CD4-positive, alpha-beta memory T cell (primary cell): ENCODE measurements at regions not wholly inside any gene's neighbourhood (a gene's known extent, or its start where the extent isn't known, plus 50 kb on each side); places are given as distances from the start of the nearest gene placed in this dataset.
A peak's percentile ranks its signal among the peaks of the same experiment; 100 is the strongest.

Source experiments
- CTCF ChIA-PET: fragments of 350-600 bp; sonication (Branson Sonifier 250); formaldehyde crosslinking; loops from one replicate; lab custom pipeline; 2021; ENCODE audit warnings: inconsistent platforms; ENCODE audit not compliant: partially characterized antibody; lab: Charles Lee
- POLR2A ChIA-PET: fragments of 350-600 bp; sonication (Branson Sonifier 250); formaldehyde crosslinking; loops from one replicate; lab custom pipeline; 2021; ENCODE audit not compliant: partially characterized antibody; lab: Charles Lee
- DNase-seq, 5 donors: peaks; one replicate each; pipeline versions ENCODE4 v3.0.0 to v3.0.0-alpha.2; 2020 to 2022; ENCODE audit warnings: mixed read lengths in 1 of 5
- H3K27ac ChIP-seq: one replicate; pipeline ENCODE4 v1.7.0; 2013; ENCODE audit warnings: low read depth, low read length
- H3K27me3 ChIP-seq: 2 replicates; pipeline ENCODE4 v1.7.0; 2013; ENCODE audit warnings: mild to moderate bottlenecking, low read length, moderate library complexity; ENCODE audit not compliant: insufficient read depth
- H3K36me3 ChIP-seq: 2 replicates; pipeline ENCODE4 v1.7.0; 2013; ENCODE audit warnings: mild to moderate bottlenecking, low read length, moderate library complexity; ENCODE audit not compliant: insufficient read depth
- H3K4me1 ChIP-seq: 2 replicates; pipeline ENCODE4 v1.7.0; 2013; ENCODE audit warnings: mild to moderate bottlenecking, low read length, moderate library complexity; ENCODE audit not compliant: insufficient read depth
- H3K4me3 ChIP-seq, 2 donors: one replicate each; pipeline ENCODE4 v1.7.0; 2013; ENCODE audit warnings: low read length in 2 of 2, mild to moderate bottlenecking in 1 of 2
- H3K9me3 ChIP-seq, 2 donors: one replicate each; pipeline ENCODE4 v1.7.0; 2013; ENCODE audit warnings: low read length in 2 of 2, control low read depth in 1 of 2; ENCODE audit not compliant: control insufficient read depth in 1 of 2
- H3K27ac Mint-ChIP-seq, 7 donors: one replicate each; pipeline ENCODE4 v1.8.0; 2020 to 2021; ENCODE audit warnings: mixed read lengths in 7 of 7, mild to moderate bottlenecking in 6 of 7, inconsistent platforms in 3 of 7, moderate library complexity in 3 of 7
- H3K27me3 Mint-ChIP-seq, 2 donors: one replicate each; pipeline ENCODE4 v1.8.0; 2020 to 2021; ENCODE audit warnings: mixed read lengths in 2 of 2
- H3K36me3 Mint-ChIP-seq, 2 donors: one replicate each; pipeline ENCODE4 v1.8.0; 2020 to 2021; ENCODE audit warnings: mixed read lengths in 2 of 2, inconsistent platforms in 1 of 2, mild to moderate bottlenecking in 1 of 2
- H3K4me1 Mint-ChIP-seq, 4 donors: one replicate each; pipeline ENCODE4 v1.8.0; 2020 to 2021; ENCODE audit warnings: mixed read lengths in 4 of 4, mild to moderate bottlenecking in 1 of 4
- H3K4me3 Mint-ChIP-seq, 8 donors: one replicate each; pipeline ENCODE4 v1.8.0; 2020 to 2021; ENCODE audit warnings: mixed read lengths in 8 of 8, mild to moderate bottlenecking in 7 of 8, moderate library complexity in 6 of 8, inconsistent platforms in 3 of 8
- H3K9me3 Mint-ChIP-seq, 8 donors: one replicate each; pipeline ENCODE4 v1.8.0; 2020 to 2021; ENCODE audit warnings: mixed read lengths in 8 of 8, mild to moderate bottlenecking in 5 of 8, inconsistent platforms in 3 of 8, moderate library complexity in 1 of 8
- intact Hi-C: fragments of 100-400 bp; cut with micrococcal nuclease; formaldehyde crosslinking; loops from one replicate; pipeline ENCODE4 v1.15.1; 2023

DNA sequence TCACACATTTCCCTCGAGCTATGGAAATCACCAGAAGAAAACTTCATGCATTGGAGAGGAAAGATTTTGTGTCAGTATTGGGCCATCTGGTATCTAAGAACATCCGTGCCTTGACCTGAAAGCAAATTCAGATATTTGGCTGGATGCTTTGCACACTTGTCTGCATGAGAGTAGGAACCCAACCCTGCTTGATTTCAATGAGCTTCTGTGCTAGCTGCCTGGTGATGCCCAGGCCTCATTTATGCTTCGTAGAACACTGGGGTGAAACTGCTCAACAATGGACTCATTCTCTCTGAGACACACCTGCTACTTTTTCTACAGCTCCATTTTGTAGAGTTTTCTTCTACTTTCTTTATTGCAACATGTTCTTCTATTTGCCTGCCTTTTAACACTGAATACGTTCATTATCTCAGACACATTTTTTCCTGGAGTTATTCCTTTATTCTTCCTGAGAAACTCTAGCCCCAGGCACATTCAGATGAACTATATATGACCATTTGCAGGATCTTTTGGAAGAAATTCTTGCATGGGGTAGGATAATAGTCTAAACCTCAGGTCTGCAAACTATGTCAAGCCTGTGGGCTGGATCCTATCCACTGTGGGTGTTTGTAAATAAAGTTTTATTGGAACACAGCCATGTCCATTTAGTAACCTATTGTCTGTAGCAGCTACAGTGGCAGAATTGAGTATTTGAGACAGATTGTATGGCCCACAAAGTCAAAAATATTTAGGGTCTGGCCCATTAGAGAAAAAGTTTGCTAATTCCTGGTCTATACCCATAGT, 83.8 kb upstream of the CLCN4 start:
- intact Hi-C loops: no loop called here
- Histone ChIP-seq H3K9me3 (no peaks in the 10 kb centered on the region), H3K4me3 (no peak overlapping the region), H3K27me3 (no peaks in the 10 kb centered on the region), H3K4me1 (peaks cover 19% of the 10 kb centered on the region), H3K27ac (no peak overlapping the region), H3K36me3 (no peaks in the 10 kb centered on the region)
- no peaks in the 10 kb centered on the region for H3K27me3 Mint-ChIP-seq
- H3K9me3 Mint-ChIP-seq: peaks cover 0 to 2% (median 0%) of the 10 kb centered on the region in 8 donors
- POLR2A ChIA-PET: interaction anchor here (1.7 kb wide), 1 partner anchor 11 kb away, joined by 7 read pairs; no protein-coding TSS in a partner anchor
- H3K4me1 Mint-ChIP-seq: peaks cover 7 to 26% (median 12%) of the 10 kb centered on the region in 4 donors
- no peak overlapping the region for H3K27ac Mint-ChIP-seq
- no peak for DNase-seq
- H3K36me3 Mint-ChIP-seq: peaks cover under 1 to 1% of the 10 kb centered on the region in 2 donors
- no peak overlapping the region for H3K4me3 Mint-ChIP-seq
- CTCF ChIA-PET: interaction anchor here (0.6 to 3.6 kb wide), 3 partner anchors 46 to 1029 kb away, joined by 3 to 22 read pairs (median 3); no protein-coding TSS in a partner anchor

DNA sequence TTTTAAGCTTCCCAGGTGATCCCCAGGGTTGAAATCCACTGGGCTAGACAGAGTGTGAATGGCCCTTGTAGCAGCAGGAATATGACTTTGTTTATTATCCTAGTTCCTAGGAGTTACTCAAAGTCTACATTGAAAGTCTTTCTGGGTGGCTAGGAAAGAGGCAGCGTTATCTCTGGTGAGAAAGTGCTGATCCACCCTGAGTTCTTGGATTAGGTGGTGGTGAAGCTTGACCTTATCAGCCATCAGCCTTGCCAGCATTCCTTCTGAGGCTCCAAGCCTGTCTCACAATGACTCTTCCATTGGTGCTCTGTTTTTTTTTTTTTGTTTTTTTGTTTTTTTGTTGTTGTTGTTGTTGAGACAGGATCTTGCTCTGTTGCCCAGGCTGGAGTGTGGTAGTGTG, 83.1 kb upstream of the CLCN4 start:
- CTCF ChIA-PET: interaction anchor here (0.6 to 3.6 kb wide), 2 partner anchors 45 to 1028 kb away, joined by 3 to 22 read pairs; no protein-coding TSS in a partner anchor
- H3K36me3 ChIP-seq: no peaks in the 10 kb centered on the region
- peaks cover 19% of the 10 kb centered on the region for H3K4me1 ChIP-seq
- DNase-seq: no peak
- peaks cover 0 to 2% (median 0%) of the 10 kb centered on the region in 8 donors for H3K9me3 Mint-ChIP-seq
- H3K36me3 Mint-ChIP-seq: peaks cover 0 to 1% of the 10 kb centered on the region in 2 donors
- POLR2A ChIA-PET: interaction anchor here (1.7 kb wide), 1 partner anchor 10 kb away, joined by 7 read pairs; no protein-coding TSS in a partner anchor
- no peaks in the 10 kb centered on the region for H3K27me3 Mint-ChIP-seq
- no peaks in the 10 kb centered on the region for H3K27me3 ChIP-seq
- H3K27ac ChIP-seq: no peak overlapping the region
- peaks cover 7 to 26% (median 12%) of the 10 kb centered on the region in 4 donors for H3K4me1 Mint-ChIP-seq
- H3K9me3 ChIP-seq: no peaks in the 10 kb centered on the region
- H3K4me3 Mint-ChIP-seq: no peak overlapping the region
- intact Hi-C loops: no loop called here
- H3K27ac Mint-ChIP-seq: no peak overlapping the region
- no peak overlapping the region for H3K4me3 ChIP-seq

DNA sequence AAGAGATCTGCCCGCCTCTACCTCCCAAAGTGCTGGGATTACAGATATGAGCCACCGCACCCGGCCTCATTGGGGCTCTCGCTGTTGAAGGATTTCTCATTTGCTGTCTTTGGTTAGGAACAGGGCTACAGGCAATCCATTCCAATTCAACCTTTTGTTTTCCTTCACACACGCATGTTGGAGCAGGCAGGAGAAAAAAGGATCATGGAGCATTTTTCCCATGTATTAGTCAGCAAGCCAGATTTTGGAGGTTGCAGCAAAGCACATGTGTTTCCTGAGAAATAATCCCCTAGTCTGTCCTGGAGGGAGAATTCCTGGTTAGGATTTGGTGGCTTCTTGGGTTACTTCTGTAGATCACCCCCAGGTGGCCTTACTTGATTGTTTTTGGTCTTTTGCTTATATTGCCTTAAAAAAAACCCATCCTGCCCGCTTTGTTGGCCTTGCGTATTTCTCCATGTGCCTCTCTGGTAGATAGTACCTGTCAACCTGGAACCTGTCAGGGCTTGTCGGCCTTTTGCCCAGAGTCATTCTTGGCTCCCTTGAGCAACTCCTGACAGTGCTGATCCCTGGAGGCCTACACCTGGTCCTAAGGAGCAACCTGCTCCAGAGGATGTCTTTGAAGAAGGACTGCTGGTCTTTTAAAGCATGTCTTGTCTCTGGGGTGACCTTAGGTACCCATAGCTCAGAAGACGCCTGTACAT, 82.4 kb upstream of the CLCN4 start:
- no peak overlapping the region for H3K4me3 ChIP-seq
- Mint-ChIP-seq H3K4me3 (no peak overlapping the region), H3K36me3 (peaks cover 0 to 1% of the 10 kb centered on the region in 2 donors), H3K9me3 (peaks cover 0 to 2% (median 0%) of the 10 kb centered on the region in 8 donors), H3K27ac (no peak overlapping the region), H3K27me3 (no peaks in the 10 kb centered on the region), H3K4me1 (peaks cover 7 to 26% (median 11%) of the 10 kb centered on the region in 4 donors)
- no peaks in the 10 kb centered on the region for H3K9me3 ChIP-seq
- intact Hi-C loops: no loop called here
- ChIA-PET POLR2A (interaction anchor here (1.7 kb wide), 1 partner anchor 9 kb away, joined by 7 read pairs; no protein-coding TSS in a partner anchor), CTCF (interaction anchor here (1.0 to 1.5 kb wide), 2 partner anchors 42 to 45 kb away, joined by 3 to 6 read pairs; no protein-coding TSS in a partner anchor)
- H3K27ac ChIP-seq: no peak overlapping the region
- no peaks in the 10 kb centered on the region for H3K36me3 ChIP-seq
- no peak for DNase-seq
- H3K4me1 ChIP-seq: peaks cover 19% of the 10 kb centered on the region
- H3K27me3 ChIP-seq: no peaks in the 10 kb centered on the region

DNA sequence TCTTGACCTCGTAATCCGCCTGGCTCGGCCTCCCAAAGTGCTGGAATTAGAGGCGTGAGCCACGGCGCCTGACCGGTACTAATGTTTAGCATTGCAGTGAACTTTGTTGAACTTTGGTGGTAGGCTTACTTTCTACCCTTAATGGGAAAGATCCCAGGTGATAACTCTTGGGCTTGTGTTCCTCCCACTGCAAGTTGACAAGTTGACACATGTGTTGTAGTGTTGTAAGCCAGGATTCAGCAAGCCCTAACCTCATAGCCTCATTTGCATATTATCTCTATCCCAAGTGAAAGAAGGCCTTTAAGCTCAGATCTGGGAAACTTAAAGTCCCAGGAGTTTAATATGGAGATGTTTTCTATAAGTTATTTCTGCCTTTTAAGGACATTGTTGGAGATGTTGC, 80.0 kb upstream of the CLCN4 start:
- CTCF ChIA-PET: interaction anchor here (1.2 to 2.5 kb wide), 7 partner anchors 18 to 81 kb away, joined by 3 to 23 read pairs (median 10); no protein-coding TSS in a partner anchor
- no peak for DNase-seq
- Mint-ChIP-seq H3K27me3 (no peaks in the 10 kb centered on the region), H3K4me3 (no peak overlapping the region), H3K36me3 (peaks cover 0 to 4% of the 10 kb centered on the region in 2 donors), H3K4me1 (peaks cover 0 to 11% (median 4%) of the 10 kb centered on the region in 4 donors), H3K9me3 (peaks cover 0 to 2% (median 0%) of the 10 kb centered on the region in 8 donors), H3K27ac (no peak overlapping the region)
- H3K9me3 ChIP-seq: no peaks in the 10 kb centered on the region
- peaks cover 7% of the 10 kb centered on the region for H3K4me1 ChIP-seq
- no peak overlapping the region for H3K4me3 ChIP-seq
- intact Hi-C loops: loop anchor here (1.0 to 5.0 kb wide), 2 partner anchors 43 to 79 kb away; no protein-coding TSS in a partner anchor
- H3K27me3 ChIP-seq: no peaks in the 10 kb centered on the region
- no peaks in the 10 kb centered on the region for H3K36me3 ChIP-seq
- POLR2A ChIA-PET: interaction anchor here (1.3 to 1.6 kb wide), 3 partner anchors 23 to 42 kb away, joined by 3 to 16 read pairs (median 4); no protein-coding TSS in a partner anchor
- H3K27ac ChIP-seq: no peak overlapping the region

DNA sequence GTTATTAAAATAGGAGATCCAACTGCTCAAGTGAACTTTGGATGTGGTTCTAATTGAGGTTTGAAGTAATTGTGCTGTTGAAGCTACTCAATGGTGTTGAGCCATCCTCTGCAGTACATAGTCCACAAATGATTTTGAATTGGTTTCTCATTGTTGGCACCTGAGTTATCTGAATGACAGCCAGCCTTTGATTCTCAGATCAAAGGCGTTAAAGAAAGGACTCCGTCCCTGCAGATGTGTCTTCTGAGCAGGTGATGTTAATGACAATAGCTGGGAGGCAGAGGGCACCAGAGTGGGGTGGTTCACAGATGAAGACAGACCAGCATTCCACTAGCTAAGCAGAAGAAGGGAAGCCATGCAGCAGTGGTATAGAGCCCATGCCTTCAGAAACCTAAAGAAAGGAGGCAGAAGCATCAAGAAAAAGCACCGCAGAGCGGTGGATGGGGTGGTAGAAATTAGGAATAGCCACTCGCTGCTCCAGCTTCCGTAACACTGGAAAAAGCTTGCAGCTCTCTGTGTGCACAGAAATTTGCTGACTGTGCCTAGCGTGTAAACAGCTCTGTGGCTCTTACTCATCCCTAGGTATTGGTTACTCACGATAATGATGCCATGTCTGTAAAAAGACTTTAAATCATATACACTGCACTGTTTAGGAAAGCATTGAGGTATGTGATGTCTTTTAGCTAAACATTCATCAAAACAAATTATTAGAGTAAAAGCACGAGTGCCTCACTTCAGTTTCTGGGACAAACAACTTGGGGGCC, 79.2 kb upstream of the CLCN4 start:
- CTCF ChIA-PET: interaction anchor here (0.7 to 2.5 kb wide), 9 partner anchors 13 to 82 kb away, joined by 3 to 23 read pairs (median 8); no protein-coding TSS in a partner anchor

DNA sequence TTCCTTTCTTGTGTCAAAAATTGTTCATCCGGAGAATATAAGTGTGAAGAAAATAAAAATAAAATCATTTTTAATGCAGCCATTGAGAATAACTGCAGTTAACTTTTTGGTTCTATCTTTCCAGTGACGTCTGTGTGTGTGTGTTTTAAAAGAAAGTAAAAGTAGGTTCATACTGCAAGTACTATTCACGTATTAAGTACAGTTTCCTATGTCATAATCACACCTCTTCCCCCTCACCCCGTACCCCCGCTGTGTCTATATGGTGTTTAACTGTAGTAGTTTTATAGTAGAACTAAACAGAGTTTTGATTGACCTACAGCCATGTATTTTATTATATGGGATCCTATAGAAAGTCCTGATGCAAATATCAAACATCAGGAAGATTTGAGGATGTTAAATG, 78.5 kb upstream of the CLCN4 start:
- Histone ChIP-seq H3K4me3 (no peak overlapping the region), H3K4me1 (peaks cover 21% of the 10 kb centered on the region), H3K27me3 (no peaks in the 10 kb centered on the region), H3K27ac (no peak overlapping the region), H3K36me3 (no peaks in the 10 kb centered on the region), H3K9me3 (no peaks in the 10 kb centered on the region)
- ChIA-PET CTCF (interaction anchor here (1.2 to 2.5 kb wide), 6 partner anchors 12 to 82 kb away, joined by 4 to 23 read pairs (median 12); no protein-coding TSS in a partner anchor), POLR2A (interaction anchor here (1.6 kb wide), 1 partner anchor 33 kb away, joined by 16 read pairs; no protein-coding TSS in a partner anchor)
- no peak for DNase-seq
- Mint-ChIP-seq H3K9me3 (peaks cover 0 to 2% (median 0%) of the 10 kb centered on the region in 8 donors), H3K4me1 (peaks cover 7 to 18% (median 9%) of the 10 kb centered on the region in 4 donors), H3K4me3 (no peak overlapping the region), H3K27me3 (no peaks in the 10 kb centered on the region), H3K36me3 (peaks cover 0 to 4% of the 10 kb centered on the region in 2 donors), H3K27ac (peak overlapping the region in 2 of 7 donors; percentile 19 to 31)
- intact Hi-C loops: loop anchor here (5.0 kb wide), 1 partner anchor 81 kb away; no protein-coding TSS in a partner anchor

More for the DNA sequence above, 79.2 kb upstream of the CLCN4 start:
- no peaks in the 10 kb centered on the region for H3K9me3 ChIP-seq
- intact Hi-C loops: loop anchor here (1.0 to 5.0 kb wide), 2 partner anchors 42 to 80 kb away; no protein-coding TSS in a partner anchor
- Mint-ChIP-seq H3K36me3 (peaks cover 0 to 4% of the 10 kb centered on the region in 2 donors), H3K27ac (peak overlapping the region in 1 of 7 donors; percentile 19), H3K27me3 (no peaks in the 10 kb centered on the region), H3K4me1 (peaks cover 1 to 11% (median 4%) of the 10 kb centered on the region in 4 donors), H3K9me3 (peaks cover 0 to 2% (median 0%) of the 10 kb centered on the region in 8 donors), H3K4me3 (no peak overlapping the region)
- no peaks in the 10 kb centered on the region for H3K36me3 ChIP-seq
- DNase-seq: peak in 4 of 5 donors; percentile 2 to 41 (median 16)
- POLR2A ChIA-PET: interaction anchor here (0.9 to 1.6 kb wide), 4 partner anchors 8 to 41 kb away, joined by 3 to 16 read pairs (median 4); no protein-coding TSS in a partner anchor
- H3K27ac ChIP-seq: no peak overlapping the region
- H3K4me1 ChIP-seq: peaks cover 14% of the 10 kb centered on the region
- no peak overlapping the region for H3K4me3 ChIP-seq
- H3K27me3 ChIP-seq: no peaks in the 10 kb centered on the region
